Right kidney (tissue), 1 donor: ENCODE measurements at regions not wholly inside any gene's neighbourhood (a gene's known extent, or its start where the extent isn't known, plus 50 kb on each side); places are given as distances from the start of the nearest gene placed in this dataset.

Experiments used
- DNase-seq: peaks from one replicate; pipeline ENCODE4 v3.0.0-alpha.2; 2016

- DNase-seq: no peak
Measured at GRCh38 chr3:127374086-127375010, 86.5 kb upstream of the PRR20G start.

- no peak for DNase-seq
Measured at GRCh38 chr3:127373441-127374085, 85.7 kb upstream of the PRR20G start.

GRCh38 chr3:127371846-127372245 is 84.0 kb upstream of the PRR20G start:
- DNase-seq: no peak

- no peak for DNase-seq
Measured at GRCh38 chr3:127371334-127371733, 83.5 kb upstream of the PRR20G start.

- DNase-seq: no peak
Measured at GRCh38 chr3:127370906-127371305, 83.1 kb upstream of the PRR20G start.

- no peak for DNase-seq
Measured at GRCh38 chr3:127369356-127369935, 81.6 kb upstream of the PRR20G start.

- DNase-seq: no peak
Measured at GRCh38 chr3:127368186-127369032, 80.6 kb upstream of the PRR20G start.

- no peak for DNase-seq
Measured at GRCh38 chr3:127367593-127367992, 79.7 kb upstream of the PRR20G start.

- DNase-seq: no peak
Measured at GRCh38 chr3:127366383-127366782, 78.5 kb upstream of the PRR20G start.

GRCh38 chr3:127365163-127365798 is 77.4 kb upstream of the PRR20G start:
- DNase-seq: no peak

GRCh38 chr3:127363891-127364290 is 76.0 kb upstream of the PRR20G start:
- DNase-seq: no peak

- DNase-seq: no peak
Measured at GRCh38 chr3:127363171-127363570, 75.3 kb upstream of the PRR20G start.

GRCh38 chr3:127360647-127361046 is 72.8 kb upstream of the PRR20G start:
- no peak for DNase-seq

- DNase-seq: no peak
Measured at GRCh38 chr3:127358641-127359040, 70.8 kb upstream of the PRR20G start.

GRCh38 chr3:127356381-127356780 is 68.5 kb upstream of the PRR20G start:
- DNase-seq: no peak

- no peak for DNase-seq
Measured at GRCh38 chr3:127354761-127355160, 66.9 kb upstream of the PRR20G start.

- DNase-seq: no peak
Measured at GRCh38 chr3:127352612-127353011, 64.8 kb upstream of the PRR20G start.

- DNase-seq: no peak
Measured at GRCh38 chr3:127351775-127352350, 64.0 kb upstream of the PRR20G start.

- no peak for DNase-seq
Measured at GRCh38 chr3:127351321-127351720, 63.5 kb upstream of the PRR20G start.

- no peak for DNase-seq
Measured at GRCh38 chr3:127350172-127351050, 62.6 kb upstream of the PRR20G start.
